Prostate gland (tissue), 2 donors: ENCODE measurements at regions not wholly inside any gene's neighbourhood (a gene's known extent, or its start where the extent isn't known, plus 50 kb on each side); places are given as distances from the start of the nearest gene placed in this dataset.

ENCODE experiments used
- CTCF ChIP-seq, 4 experiments: fragments of 200-600 bp in 2 of 4; fragments of 450-650 bp in 2 of 4; sonication (generic) in 2 of 4; IDR thresholded peaks; 1 replicate in 3 of 4; 2 replicates in 1 of 4; pipeline ENCODE4 v1.5.1; 2016 to 2019; ENCODE audit warnings: antibody characterized with exemption in 4 of 4, mild to moderate bottlenecking in 2 of 4, moderate library complexity in 2 of 4
- POLR2A ChIP-seq: fragments of 450-650 bp; IDR thresholded peaks from one replicate; pipeline ENCODE4 v1.6.1; 2016; ENCODE audit warnings: antibody characterized with exemption, mild to moderate bottlenecking
- POLR2AphosphoS5 ChIP-seq: sonication (generic); formaldehyde crosslinking; IDR thresholded peaks from one replicate; pipeline ENCODE4 v1.6.1; 2017; ENCODE audit warnings: antibody characterized with exemption

- no peak for TF ChIP-seq CTCF (IDR thresholded peaks at IDR 0.05)
- no peak for TF ChIP-seq POLR2A
- TF ChIP-seq POLR2AphosphoS5 = no peak
These were observed 87.8 kb downstream of the HLX start for GRCh38 chr1:220966881-220967611.
